ENCODE measurements at regions not wholly inside any gene's neighbourhood (a gene's known extent, or its start where the extent isn't known, plus 50 kb on each side); places are given as distances from the start of the nearest gene placed in this dataset.

DNA sequence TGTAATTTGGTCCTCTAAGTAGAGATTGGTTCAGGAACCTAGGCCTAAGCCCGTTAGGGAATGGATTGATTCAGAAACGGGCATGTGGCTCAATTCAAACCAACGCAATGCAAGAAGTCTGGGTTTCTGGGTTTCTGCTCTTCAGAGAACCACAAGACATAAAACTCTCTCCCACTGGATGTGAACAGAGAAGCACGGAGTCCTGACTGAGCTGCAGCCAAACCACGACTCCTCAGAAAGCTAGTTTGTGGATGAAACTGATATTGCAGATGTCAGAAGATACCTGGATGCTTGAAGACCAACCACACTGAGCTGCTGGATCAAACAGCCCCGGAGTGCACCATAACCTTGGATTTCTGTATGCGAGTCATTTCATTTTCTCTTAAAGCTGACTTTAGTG, 50.0 kb downstream of the SOD2 start:
- Mint-ChIP-seq H3K4me3 (no peak overlapping the region), H3K9me3 (no peaks in the 10 kb centered on the region), H3K27me3 (ENCODE audit: low read depth) (peaks cover 4% of the 10 kb centered on the region), H3K4me1 (peaks cover 6% of the 10 kb centered on the region), H3K36me3 (ENCODE audit: low read depth) (no peaks in the 10 kb centered on the region), H3K27ac (no peak overlapping the region)
- TF ChIP-seq, protein P1, sequence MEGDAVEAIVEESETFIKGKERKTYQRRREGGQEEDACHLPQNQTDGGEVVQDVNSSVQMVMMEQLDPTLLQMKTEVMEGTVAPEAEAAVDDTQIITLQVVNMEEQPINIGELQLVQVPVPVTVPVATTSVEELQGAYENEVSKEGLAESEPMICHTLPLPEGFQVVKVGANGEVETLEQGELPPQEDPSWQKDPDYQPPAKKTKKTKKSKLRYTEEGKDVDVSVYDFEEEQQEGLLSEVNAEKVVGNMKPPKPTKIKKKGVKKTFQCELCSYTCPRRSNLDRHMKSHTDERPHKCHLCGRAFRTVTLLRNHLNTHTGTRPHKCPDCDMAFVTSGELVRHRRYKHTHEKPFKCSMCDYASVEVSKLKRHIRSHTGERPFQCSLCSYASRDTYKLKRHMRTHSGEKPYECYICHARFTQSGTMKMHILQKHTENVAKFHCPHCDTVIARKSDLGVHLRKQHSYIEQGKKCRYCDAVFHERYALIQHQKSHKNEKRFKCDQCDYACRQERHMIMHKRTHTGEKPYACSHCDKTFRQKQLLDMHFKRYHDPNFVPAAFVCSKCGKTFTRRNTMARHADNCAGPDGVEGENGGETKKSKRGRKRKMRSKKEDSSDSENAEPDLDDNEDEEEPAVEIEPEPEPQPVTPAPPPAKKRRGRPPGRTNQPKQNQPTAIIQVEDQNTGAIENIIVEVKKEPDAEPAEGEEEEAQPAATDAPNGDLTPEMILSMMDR (IDR thresholded peaks at IDR 0.05; ENCODE audit: unreplicated experiment in 3 of 3), result no peak

DNA sequence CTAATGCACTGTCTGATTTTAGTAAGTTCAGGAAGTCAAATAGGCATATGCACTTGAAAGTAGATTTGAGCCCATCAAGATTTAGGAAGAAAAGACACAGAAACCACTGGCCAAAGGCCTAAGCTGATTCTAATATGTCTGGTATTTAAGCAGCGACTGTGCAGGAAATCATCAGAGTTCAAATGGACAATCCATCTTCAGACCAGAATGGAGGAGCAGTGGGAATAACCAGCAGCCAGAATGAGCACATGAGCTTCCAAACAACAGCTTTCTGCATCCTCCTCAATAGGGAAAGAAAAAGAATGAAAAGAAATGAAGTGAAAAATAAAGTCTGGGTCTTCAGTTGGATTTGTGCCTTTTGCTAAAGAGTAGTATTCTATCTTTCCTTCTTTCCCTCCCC, 50.6 kb downstream of the SOD2 start:
- no peaks in the 10 kb centered on the region for H3K9me3 Mint-ChIP-seq
- no peak overlapping the region for H3K27ac Mint-ChIP-seq
- TF ChIP-seq, protein P1 (IDR thresholded peaks at IDR 0.05; ENCODE audit: unreplicated experiment in 3 of 3), result no peak

DNA sequence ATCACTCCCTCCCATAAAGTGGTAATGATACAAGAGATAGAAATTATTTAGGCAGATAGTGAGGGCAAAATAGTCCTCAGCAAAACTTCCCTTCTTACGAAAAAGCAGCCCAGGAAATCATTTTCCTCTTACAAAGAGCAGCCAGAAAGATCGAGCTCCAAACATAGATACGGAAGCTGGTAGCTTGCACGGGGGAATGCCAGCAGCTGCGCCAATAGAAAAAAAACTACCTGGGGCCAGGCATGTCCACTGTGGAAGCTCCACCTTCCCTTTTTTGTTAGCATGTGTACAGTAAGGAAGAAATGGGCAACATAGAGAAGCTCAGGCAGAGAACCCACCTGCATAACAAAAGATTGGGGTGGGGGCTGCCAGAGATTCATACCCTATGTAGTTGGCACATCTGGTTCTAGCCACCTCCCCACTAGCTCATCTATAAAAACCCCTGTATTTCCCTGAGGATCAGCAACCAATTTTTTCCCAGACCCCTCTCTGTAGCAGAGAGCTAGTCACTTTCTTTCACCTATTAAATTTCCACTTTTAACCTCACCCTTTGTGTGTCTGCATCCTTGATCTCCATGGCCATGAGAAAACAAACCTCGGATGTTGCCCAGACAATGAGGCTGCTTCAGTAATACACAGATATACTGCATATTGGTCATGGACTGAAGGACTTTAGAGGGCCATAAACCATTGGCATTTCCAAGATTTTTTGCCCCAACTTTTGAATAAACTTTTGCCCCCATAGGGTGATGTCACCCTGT, 52.1 kb downstream of the SOD2 start:
- TF ChIP-seq, protein P1 (IDR thresholded peaks at IDR 0.05; ENCODE audit: unreplicated experiment in 3 of 3), result no peak
- Mint-ChIP-seq H3K36me3 (ENCODE audit: low read depth) (no peaks in the 10 kb centered on the region), H3K4me1 (peaks cover 6% of the 10 kb centered on the region), H3K27ac (no peak overlapping the region), H3K27me3 (ENCODE audit: low read depth) (no peaks in the 10 kb centered on the region), H3K9me3 (no peaks in the 10 kb centered on the region), H3K4me3 (no peak overlapping the region)

More for the DNA sequence above, 50.6 kb downstream of the SOD2 start:
- Mint-ChIP-seq H3K36me3 (ENCODE audit: low read depth) (no peaks in the 10 kb centered on the region), H3K4me3 (no peak overlapping the region), H3K27me3 (ENCODE audit: low read depth) (peaks cover 4% of the 10 kb centered on the region), H3K4me1 (peaks cover 6% of the 10 kb centered on the region)

DNA sequence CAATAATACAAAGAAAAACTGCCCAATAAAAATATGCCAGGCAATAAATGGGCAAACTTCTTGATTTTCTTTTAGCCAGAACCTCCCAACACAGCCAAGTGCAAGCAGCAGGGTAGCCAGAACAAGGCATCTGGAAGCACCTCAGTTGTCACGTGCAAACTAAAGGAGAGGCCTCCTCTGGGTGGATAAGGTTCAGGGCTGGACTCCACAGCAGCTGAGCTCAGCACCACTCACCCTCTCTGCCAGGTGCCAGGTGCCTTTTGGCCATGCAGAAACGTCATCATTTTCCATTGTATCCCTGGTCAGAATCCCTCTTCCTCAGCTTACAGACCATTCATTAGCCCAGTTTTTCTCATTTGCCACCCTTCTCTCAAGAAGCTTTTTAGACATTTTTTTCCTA, 52.7 kb downstream of the SOD2 start:
- Mint-ChIP-seq H3K9me3 (no peaks in the 10 kb centered on the region), H3K4me3 (no peak overlapping the region), H3K36me3 (ENCODE audit: low read depth) (no peaks in the 10 kb centered on the region), H3K4me1 (peaks cover 6% of the 10 kb centered on the region), H3K27ac (no peak overlapping the region), H3K27me3 (ENCODE audit: low read depth) (no peaks in the 10 kb centered on the region)
- TF ChIP-seq, protein P1 (IDR thresholded peaks at IDR 0.05; ENCODE audit: unreplicated experiment in 3 of 3), result no peak

DNA sequence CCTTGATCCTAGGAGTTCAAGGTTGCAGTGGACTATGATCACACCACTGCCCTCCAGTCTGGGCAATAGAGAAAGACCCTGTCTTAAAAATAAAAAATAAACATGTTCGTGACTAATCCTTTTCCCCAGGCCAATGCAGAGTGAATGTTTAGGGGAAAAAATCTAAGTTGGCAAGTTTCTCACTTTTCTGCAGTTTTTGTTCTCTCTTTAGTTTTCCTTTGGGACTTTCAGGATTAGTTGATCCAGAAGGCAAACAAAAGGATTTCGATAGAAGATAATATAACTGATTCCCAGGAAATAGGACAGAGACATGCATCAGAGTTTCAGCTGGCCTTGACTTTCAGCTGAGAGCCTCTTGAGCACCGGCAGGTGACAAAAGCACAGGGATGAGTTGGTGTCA, 53.3 kb downstream of the SOD2 start:
- H3K36me3 Mint-ChIP-seq (ENCODE audit: low read depth), result no peaks in the 10 kb centered on the region
- H3K4me1 Mint-ChIP-seq, result peaks cover 6% of the 10 kb centered on the region
- TF ChIP-seq, protein P1 (IDR thresholded peaks at IDR 0.05; ENCODE audit: unreplicated experiment in 3 of 3), result no peak
- no peaks in the 10 kb centered on the region for H3K9me3 Mint-ChIP-seq
- H3K4me3 Mint-ChIP-seq, result no peak overlapping the region
- H3K27ac Mint-ChIP-seq, result no peak overlapping the region
- no peaks in the 10 kb centered on the region for H3K27me3 Mint-ChIP-seq (ENCODE audit: low read depth)

DNA sequence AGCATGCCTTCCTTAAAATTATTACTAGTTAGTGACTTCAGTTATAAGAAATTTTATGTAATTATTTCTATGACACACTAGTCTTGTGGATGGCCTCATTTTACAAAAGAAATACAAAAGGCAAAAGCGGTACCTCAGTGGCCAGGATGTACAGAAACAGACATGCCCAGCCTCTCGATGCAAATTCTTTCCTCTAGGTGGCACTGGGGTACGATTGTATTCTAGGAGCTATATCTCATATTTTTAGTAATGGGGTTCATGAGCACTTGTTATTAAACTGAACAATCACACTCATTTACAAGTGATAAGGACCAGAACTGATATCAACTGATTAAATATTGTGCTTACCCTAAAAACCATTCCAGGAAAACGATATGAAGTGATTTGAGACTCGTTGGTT, 59.8 kb downstream of the SOD2 start:
- H3K4me3 Mint-ChIP-seq, result no peak overlapping the region
- H3K27ac Mint-ChIP-seq, result no peak overlapping the region
- no peaks in the 10 kb centered on the region for H3K36me3 Mint-ChIP-seq (ENCODE audit: low read depth)
- no peaks in the 10 kb centered on the region for H3K9me3 Mint-ChIP-seq
- no peaks in the 10 kb centered on the region for H3K27me3 Mint-ChIP-seq (ENCODE audit: low read depth)
- no peaks in the 10 kb centered on the region for H3K4me1 Mint-ChIP-seq
- TF ChIP-seq, protein P1 (IDR thresholded peaks at IDR 0.05; ENCODE audit: unreplicated experiment in 3 of 3), result peak; percentile 12 to 33 (median 20)
